Left forelimb (tissue), 1 donor: ENCODE measurements at regions not wholly inside any gene's neighbourhood (a gene's known extent, or its start where the extent isn't known, plus 50 kb on each side); places are given as distances from the start of the nearest gene placed in this dataset.

Experiments
- DNase-seq: peaks from one replicate; pipeline ENCODE4 v3.0.0-alpha.2; 2018; ENCODE audit warnings: low spot score

DNA sequence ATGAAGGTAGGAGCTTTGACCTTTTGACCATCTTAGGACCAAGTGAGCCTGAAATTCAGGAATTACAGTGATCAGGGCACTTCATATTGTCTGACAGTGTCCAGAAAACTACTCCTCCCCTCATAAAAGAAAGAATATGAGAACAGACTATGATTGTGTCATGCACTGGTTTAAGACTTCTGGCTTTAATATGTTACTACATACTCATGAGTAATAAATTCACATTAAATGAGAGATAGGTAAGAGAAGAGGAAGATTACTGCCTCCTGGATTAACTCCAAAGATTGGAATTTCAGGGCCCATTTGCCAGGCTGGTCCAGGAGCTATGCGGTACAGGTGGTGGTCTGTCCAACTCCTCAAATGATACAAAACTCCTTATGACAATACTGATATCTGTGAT lies 213.5 kb upstream of the ADRA1B start:
- no peak for DNase-seq

DNA sequence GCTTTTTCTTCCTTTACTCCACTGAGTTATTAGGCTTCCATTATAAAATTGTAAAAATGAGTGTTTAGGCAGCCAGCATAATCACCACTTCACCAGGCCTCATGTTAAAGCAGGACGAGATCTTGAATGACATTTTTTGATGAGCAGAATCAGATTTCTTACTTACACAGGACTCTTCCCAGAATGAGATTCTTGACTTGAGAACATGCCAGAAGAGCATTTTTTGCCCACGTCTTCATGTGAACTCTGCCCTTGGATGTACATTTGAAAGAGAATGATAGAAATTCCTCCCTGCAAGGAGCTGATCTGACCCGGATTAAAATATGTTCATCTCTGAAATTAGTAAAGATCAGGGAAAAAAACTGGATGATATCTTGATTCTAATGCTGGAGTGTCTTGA lies 212.1 kb upstream of the ADRA1B start:
- no peak for DNase-seq

DNA sequence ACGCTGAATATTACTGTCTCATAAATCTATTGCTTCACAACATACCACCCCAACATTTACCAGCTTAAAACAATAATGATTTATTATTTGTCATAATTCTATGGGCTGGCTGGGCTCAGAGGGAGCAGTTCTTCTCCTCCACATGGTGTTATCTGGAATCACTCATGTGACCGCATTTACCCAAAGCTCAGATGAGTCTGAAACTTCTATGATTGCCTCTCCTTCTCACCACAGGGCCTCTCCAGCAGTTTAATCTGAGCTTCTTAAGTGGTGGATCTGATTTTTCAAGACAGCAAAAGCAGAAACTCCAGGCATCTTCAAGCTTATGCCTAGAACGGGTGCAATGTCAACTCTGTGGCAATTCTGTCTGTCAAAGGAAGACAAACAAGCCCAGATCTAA lies 210.3 kb upstream of the ADRA1B start:
- no peak for DNase-seq

DNA sequence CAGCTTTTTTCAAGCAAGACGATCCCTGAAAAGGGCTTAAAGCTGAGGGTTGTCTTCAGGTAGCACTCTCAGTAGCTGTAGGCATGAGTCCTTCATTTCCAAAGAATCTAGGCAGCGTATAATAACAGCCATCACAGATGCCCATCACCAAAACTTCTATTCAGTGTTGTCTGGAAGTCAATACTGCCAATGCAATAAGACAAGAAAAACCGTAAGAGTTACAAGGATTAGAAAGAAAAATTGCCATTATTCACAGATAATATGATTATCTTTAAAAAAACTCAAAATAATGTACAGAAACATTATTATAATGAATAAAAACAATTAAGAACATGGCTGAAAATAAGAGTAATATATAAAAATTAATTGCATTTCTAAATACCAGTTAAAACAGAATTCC lies 208.2 kb upstream of the ADRA1B start:
- no peak for DNase-seq

DNA sequence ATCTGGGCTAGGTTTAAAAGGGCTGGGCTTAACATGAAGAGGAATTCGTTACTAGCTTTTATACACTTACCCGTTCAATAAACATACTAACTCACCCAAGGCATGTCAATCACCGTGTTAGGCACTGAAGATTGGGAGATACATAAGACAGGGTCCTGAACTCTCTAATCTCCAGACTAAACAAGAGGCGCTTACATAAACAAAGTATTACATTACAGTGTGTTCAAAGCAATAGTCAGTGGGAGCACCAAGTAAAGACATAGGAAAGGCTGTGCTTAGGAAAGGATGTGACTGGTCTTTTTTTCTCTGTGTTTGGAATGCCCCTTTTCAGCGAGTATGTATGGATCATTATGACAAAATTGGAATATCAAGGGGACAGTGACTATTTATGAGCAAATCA lies 203.6 kb upstream of the ADRA1B start:
- DNase-seq: no peak

DNA sequence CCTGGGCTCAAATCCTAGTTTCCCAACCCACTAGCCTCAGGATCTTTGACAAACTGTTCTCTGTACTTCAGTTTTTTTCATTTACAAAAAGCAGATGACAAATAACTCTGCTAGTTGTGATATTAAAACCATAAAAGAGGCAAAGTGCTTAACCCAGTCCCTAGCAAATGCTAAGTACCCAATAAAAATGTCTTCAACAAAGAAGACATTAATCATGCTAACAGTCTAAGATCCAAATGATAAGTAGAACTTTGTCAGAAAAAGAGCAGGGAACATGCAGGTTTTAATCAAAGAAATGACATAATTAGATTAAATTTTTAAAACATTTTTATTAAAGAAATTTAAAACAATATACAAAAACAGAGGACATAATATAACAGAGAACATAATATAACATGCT lies 203.0 kb upstream of the ADRA1B start:
- no peak for DNase-seq

DNA sequence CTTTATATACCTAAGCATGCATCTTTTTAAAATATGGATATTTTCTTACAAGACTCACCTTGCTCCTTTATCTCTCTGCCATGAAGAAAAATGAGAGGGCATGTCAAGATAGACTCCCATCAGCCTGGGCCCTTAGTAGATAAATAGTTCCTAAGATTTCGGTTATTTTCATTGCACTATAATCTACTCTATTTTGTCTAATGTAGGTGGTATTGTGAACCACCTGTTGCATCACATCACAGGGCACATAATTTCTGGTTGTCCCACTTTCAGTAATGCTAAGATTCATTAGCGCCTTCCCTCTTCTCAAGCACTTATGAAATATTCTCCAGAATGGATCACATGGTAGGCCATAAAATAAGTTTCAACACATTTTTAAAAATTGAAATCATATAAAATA lies 202.5 kb upstream of the ADRA1B start:
- no peak for DNase-seq

DNA sequence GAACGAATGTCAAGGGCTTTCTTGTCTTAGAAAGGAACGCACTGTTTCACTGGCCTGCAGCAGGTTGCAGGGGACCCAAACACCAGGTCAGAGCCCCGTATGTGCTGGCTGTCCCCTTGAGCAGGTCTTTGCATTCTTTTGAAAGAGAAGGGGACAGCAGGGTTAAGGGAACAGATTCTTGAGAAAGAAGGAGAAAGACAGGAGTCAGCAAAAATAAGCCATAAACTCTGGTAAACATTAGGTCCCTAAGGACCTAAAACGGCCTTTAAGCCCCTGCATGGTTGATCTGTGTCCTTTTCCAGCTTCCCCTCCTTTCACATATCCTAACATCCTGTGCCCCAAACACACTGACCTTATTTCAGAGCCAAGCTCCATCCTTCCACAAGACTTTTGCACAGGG lies 190.8 kb upstream of the ADRA1B start:
- DNase-seq: no peak

DNA sequence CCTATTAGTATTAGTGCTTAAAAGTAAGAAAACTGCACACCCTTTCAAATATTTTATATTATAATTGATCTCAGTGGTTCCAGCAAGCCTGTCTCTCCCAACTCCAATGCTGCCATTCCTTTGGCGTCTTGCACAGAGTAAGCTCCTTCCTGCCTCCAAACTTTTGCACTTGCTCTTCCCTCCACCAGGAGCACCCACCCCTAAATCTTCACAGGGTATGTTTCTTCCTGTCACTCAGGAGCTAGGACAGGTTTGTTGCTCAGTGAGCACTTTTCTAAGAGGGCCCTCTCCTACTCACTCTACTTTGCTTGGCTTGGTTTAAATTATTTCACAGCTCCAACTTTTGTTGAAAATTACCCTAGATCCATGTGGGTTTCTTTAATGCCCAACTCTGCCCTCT lies 189.1 kb upstream of the ADRA1B start:
- no peak for DNase-seq

DNA sequence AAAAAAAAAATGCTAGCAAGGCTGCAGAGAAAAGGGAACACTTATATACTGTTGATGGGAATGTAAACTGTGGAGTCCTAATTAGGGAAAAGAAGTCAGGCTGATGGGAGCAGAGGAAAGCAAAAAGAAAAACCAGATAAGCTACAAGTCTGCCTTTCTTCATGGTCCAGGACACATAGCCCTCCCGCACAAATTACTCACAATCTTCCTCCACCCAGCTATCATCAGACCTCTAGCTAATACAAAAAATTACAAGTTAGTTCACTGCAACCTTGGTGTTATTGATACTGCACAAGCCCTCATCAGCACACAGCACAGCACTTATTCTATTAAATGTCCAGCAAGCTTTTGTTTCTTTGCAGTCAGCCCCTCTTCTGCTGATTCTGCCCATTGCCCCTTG lies 186.0 kb upstream of the ADRA1B start:
- no peak for DNase-seq

DNA sequence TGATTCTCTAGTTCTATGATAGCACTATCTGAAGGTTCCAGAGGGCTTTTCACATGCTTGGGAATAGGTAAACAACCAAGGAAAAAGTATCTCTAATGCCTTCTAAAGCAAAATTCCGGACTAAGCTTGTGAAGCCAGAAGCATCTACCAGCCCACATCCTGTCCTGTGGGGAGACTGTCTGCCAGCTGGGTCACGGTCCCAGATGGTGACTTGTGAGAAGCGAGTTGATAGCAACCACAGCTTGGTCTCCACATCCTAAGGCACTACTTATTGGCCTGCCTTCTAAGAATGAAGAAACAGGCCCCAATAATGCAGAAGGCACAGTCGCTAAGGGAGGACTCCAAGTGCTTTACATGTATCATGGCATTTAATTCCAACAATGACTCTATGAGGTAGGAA lies 184.1 kb upstream of the ADRA1B start:
- DNase-seq: no peak

DNA sequence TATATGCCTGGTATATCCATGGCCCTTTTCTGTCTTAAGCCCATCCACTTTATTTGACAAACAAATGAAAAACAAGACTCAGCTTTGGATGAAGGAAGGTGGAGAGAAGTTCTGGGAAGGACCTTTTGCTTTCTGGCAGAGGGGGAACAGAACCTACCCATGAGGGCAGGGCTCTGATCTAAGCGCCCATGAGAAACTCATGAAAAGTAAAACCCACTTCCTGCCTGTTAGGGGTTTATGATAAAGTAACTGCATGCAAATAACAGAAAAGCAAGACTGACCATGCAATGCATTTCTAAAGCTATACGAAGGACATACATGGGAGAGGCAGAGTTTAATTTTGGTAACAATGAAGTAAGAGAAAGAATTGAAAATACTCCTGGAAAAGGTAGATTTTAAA lies 181.9 kb upstream of the ADRA1B start:
- no peak for DNase-seq

DNA sequence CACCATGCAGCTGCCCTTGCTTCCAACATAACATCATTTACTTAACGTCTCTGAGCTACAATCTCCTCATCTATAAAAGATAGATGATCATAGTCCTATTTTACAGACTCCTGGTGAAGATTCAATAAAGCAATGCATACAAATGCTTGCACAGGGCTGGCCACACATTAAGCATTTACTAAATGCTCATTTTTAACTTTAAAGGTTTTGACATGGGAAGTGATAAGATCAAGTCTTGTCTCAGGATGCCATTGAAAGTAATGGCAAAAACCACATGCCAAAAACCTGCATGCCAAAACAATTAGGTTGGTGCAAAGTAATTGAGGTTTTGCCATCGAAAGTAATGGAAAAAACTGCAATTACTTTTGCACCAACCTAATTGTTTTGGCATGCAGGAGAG lies 181.2 kb upstream of the ADRA1B start:
- no peak for DNase-seq

DNA sequence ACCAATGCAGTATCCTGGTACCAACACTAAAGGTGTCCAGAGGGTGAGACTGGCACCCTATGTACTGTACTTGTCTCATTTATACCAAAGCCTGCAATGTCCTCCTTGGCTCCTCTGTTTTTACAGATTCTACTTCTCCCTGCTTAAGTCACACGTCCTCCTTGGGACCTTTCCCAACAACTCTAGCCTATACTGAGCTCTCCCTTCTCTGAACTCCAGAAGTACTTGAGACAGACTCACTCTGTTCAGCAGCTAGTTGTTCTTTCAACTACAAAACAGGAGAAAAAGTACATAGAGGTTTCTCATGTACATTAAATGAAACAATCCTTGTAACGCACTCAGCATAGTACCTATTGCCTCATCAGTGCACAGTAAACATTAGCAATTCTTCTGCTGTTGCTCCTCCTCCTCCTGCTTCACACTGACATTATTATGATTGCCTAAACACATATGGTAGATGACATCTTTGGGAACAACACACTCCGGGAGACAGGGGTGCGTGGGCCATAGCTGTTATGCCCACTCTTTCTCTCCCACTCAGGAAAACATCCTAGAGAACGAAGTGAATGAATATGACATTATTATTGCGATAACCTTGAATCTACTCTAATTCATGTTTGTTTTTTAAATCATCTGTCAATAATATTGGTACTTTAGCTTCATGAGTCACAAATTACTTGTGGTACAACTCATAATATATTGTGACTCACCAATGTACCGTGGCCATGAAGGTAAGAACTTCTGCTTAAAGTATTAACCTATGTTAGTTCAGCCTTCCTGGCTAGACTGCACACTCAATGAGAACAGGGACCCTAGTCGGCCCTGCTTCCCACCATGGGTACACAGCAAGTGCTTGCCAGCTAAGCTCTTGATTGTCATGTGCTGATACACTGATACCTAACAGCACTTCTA lies 180.3 kb upstream of the ADRA1B start:
- no peak for DNase-seq

DNA sequence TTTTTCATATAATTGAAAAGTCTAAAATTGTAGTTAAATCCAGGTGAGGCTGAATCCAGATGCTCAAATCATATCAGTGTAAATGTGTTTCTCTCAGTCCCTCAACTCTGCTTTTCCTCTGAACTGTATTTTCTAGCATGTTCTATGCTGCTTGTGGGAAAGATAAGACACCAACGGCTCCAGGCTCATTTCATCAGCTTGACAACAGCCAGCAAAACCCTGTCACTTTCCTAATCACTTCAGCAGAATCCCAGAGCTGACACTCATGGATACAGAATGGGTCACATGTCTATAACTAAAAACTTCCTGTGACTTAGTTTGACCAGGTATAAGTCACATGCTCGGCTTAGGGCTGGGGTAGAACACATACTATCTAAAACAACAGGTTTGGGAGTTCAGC lies 179.4 kb upstream of the ADRA1B start:
- no peak for DNase-seq

DNA sequence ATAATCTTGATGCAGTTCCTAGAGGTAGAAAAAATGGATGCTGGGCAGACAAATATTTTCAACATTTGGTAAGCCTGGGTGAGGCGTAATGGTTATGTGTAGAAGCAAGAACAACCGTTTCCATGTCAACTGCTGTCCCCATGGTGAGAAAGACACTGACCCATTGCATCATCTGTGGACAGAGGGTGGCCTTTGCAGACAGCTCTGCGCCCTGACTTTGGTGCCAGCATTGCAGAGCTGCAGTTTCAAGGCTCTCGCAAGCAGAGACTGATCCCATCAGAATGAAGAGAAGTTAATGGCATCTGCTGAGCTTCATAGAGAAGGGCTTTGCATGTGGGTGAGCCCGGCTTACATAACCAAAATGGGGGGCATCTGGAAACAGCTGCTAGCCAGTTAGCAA lies 179.0 kb upstream of the ADRA1B start:
- no peak for DNase-seq

DNA sequence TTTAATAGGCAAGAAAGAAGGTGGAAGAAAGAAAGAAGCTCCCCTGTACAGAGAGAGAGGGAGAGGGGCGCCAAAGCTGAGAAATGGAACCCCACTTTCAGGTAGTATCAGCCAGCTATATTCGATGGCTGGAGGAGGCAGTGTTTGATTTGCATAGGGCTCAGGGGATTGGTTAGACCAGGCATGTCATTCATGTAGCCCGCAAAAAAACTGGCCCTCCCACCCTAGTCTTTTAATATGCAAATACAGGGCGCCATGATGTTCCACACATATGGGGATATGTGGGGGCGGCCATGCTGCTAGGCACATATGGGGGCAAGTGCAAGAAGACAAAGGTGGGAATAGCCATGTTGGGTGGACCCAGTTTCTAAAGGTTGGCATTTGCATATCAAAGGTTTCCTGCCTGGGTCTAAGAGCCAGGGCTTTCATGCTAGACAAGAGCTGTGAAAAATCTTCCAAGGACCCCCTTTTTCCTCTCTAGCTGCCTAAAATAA lies 174.4 kb upstream of the ADRA1B start:
- DNase-seq: no peak

DNA sequence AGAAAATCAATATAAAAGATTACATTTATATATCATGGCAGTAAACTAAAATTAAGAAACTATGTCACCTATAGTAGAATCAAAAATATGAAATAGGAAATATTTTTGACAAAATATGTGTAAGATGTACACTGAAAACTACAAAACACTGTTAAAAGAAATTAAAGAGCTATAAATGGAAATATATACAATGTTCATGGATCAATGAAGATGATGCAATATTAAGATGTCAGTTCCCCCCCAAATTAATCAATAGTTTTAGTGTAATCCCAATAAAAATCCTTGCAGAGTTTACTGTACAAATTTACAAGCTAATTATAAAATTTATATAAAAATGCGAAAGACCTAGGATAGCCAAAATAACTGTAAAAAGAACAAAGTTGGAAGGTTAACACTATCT lies 173.0 kb upstream of the ADRA1B start:
- no peak for DNase-seq

DNA sequence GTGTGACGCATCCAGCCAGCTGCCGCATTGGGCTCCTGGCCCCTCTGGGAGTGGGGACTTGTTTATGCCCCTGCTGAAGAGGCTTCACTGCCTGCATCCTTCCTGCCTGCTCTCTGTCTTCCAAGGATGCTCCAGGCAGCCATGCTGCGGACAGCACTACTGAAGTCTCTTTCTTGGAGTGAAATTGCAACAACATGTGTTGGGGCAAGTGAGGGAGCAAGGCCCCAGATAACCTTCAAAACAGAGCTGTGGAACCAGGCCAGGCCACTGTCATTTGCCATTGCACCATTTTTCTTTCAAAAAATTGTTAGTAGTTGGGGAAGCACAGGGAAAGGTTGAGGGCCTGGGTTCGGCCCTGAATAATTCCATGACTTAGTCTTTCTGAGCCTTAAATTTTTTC lies 169.6 kb upstream of the ADRA1B start:
- DNase-seq: no peak

DNA sequence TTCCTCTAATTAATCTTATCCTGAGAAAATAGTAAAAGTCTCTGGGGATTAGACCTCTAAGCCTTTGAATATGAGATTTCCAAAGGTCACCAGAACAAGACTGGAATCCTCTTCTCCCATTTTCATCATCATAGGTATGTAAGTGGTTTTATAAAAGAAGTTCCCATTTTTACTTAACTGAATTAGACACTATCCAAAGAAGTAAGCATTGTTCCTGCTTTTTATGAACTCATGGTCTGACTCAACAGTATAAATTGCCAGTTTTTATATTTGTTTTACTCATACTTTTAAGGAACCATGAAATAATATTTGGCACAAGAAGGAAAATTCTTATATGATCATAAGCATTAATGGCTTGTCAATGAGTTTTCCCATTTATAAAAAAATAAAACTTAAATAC lies 167.1 kb upstream of the ADRA1B start:
- no peak for DNase-seq

DNA sequence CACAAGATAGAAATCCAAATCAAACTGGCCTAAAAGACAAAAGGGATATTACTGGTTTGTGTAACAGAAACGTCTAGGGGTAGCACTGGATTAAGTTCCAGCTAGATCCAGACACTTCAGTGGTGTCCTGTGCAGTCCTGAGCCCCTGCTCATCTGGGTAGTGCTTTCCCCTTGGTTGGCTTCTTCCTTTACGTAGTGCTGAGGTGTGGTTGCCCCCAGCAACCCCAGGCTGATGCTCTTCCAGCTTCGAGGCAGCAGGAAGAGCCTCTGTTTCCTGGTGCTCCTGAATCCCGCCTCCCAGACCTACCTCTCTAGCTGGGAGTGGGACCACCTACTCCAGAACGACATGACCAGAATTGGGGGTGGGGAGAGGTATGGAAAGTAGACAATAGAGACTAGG lies 166.1 kb upstream of the ADRA1B start:
- no peak for DNase-seq

DNA sequence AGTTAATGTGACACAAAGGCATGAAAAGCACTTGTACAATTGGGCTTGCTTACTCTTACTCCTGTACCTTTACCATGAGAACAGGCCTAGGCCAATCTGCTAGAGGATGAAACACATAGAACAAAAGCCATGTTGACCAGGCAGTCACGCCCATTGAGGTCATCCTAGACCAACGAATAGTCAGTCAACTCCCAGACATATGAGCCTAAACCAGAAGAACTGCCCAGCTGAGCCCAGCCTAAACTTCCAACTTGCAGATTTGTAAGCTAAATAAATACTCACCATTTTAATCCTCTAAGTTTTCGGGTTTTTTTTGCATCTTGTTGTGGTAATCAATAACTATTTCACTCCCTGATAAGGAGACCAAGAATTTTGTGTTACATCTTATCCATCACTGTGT lies 164.8 kb upstream of the ADRA1B start:
- no peak for DNase-seq

DNA sequence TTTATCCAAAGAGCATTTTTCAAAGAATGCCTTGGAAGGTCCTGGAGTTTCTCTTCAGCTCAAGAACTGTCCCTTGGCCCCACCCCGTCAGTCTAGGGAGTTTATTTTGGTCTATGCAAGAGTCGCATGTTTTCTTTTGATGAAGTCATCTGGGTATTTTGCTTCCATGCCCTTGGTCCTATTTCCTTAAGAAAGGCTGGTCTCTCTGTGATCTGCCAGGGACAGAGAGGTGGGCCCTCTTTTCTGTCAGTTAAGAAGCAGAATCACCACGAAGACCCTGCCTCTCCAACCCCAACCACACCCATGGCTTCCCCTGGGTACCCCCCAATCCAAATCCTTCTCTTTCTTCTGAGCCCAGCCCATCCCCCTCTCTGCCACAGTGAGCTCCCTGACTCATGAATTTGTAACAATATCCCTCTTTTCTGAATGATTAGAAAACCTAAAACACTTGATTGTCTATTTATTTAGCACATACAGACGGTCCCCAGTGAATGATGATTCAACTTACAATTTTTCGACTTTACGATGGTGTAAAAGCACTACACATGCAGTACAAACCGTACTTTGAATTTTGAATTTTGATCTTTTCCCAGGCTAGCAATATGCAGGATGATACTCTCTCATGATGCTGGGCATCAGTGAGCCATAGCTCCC lies 163.5 kb upstream of the ADRA1B start:
- no peak for DNase-seq

DNA sequence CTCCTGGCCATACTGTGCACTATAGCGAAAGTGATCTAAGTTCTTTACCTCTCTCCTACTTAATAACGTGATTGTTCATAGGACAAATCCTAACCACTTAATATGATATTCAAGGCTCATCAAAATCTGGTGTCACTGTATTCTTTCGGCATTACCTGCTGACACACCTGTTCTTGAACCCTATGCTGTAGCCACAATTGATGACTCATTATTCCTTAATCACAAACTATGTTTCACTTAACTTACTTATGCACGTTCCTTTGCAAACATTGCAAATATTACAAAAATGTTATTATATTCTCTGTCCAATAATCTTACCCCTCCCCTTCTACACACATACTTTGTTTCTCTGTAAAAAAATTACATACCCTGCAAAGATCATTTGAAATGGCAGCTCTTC lies 158.1 kb upstream of the ADRA1B start:
- no peak for DNase-seq
